Mesenchymal stem cell (in vitro differentiated cells and primary cell): ENCODE measurements at regions not wholly inside any gene's neighbourhood (a gene's known extent, or its start where the extent isn't known, plus 50 kb on each side); places are given as distances from the start of the nearest gene placed in this dataset.

Source experiments
- DNase-seq: peaks from one replicate; pipeline ENCODE4 v3.0.0-alpha.2; 2013
- H2AFZ ChIP-seq: one replicate; pipeline ENCODE4 v1.6.1; 2013; ENCODE audit warnings: low read depth, mild to moderate bottlenecking, control low read depth, inconsistent platforms, low read length, moderate library complexity
- H2AK5ac ChIP-seq: 2 replicates; pipeline ENCODE4 v1.6.1; 2013; ENCODE audit warnings: low read length, moderate library complexity, mild to moderate bottlenecking, inconsistent platforms; ENCODE audit not compliant: severe bottlenecking
- H2BK120ac ChIP-seq: one replicate; pipeline ENCODE4 v1.6.1; 2013; ENCODE audit warnings: low read depth, mild to moderate bottlenecking, inconsistent platforms, low read length, moderate library complexity
- H2BK12ac ChIP-seq, 2 experiments: one replicate each; pipeline ENCODE4 v1.6.1; 2013; ENCODE audit warnings: inconsistent platforms in 2 of 2, low read length in 2 of 2, mild to moderate bottlenecking in 2 of 2, moderate library complexity in 2 of 2, control low read depth in 1 of 2
- H2BK15ac ChIP-seq: one replicate; pipeline ENCODE4 v1.6.1; 2013; ENCODE audit warnings: mild to moderate bottlenecking, low read depth, inconsistent platforms; ENCODE audit not compliant: poor library complexity, severe bottlenecking
- H2BK5ac ChIP-seq: 2 replicates; pipeline ENCODE4 v1.6.1; 2013; ENCODE audit warnings: low read depth, mild to moderate bottlenecking, low read length, control low read depth, inconsistent platforms; ENCODE audit not compliant: poor library complexity, severe bottlenecking
- H3K14ac ChIP-seq, 2 experiments: one replicate each; pipeline ENCODE4 v1.6.1; 2013; ENCODE audit warnings: inconsistent platforms in 2 of 2, low read length in 2 of 2, control low read depth in 1 of 2, mild to moderate bottlenecking in 1 of 2, moderate library complexity in 1 of 2
- H3K18ac ChIP-seq, 2 experiments: one replicate each; pipeline ENCODE4 v1.6.1; 2013; ENCODE audit warnings: inconsistent platforms in 2 of 2, low read length in 2 of 2, control low read depth in 1 of 2, low read depth in 1 of 2, mild to moderate bottlenecking in 1 of 2
- H3K23ac ChIP-seq, 2 experiments: one replicate each; pipeline ENCODE4 v1.6.1; 2013; ENCODE audit warnings: inconsistent platforms in 2 of 2, low read length in 2 of 2, mild to moderate bottlenecking in 2 of 2, moderate library complexity in 2 of 2, control low read depth in 1 of 2
- H3K27ac ChIP-seq: 2 replicates; pipeline ENCODE4 v1.5.1; 2013; ENCODE audit warnings: mild to moderate bottlenecking, moderate library complexity, low read length, control low read depth, inconsistent platforms; ENCODE audit not compliant: poor library complexity, severe bottlenecking
- H3K27me3 ChIP-seq, 2 experiments: 2 replicates each; pipeline versions ENCODE4 v1.6.1 to v1.7.0; 2013; ENCODE audit warnings: low read length in 2 of 2, mild to moderate bottlenecking in 2 of 2, moderate library complexity in 2 of 2, control low read depth in 1 of 2, inconsistent platforms in 1 of 2; ENCODE audit not compliant: control insufficient read depth in 1 of 2, insufficient read depth in 1 of 2
- H3K36me3 ChIP-seq, 2 experiments: 2 replicates each; pipeline versions ENCODE4 v1.6.1 to v1.7.0; 2013; ENCODE audit warnings: low read length in 2 of 2, control low read depth in 1 of 2, inconsistent platforms in 1 of 2, low read depth in 1 of 2, mild to moderate bottlenecking in 1 of 2; ENCODE audit not compliant: insufficient read depth in 2 of 2, control insufficient read depth in 1 of 2
- H3K4ac ChIP-seq, 2 experiments: one replicate each; pipeline ENCODE4 v1.6.1; 2013; ENCODE audit warnings: inconsistent platforms in 2 of 2, low read length in 2 of 2, mild to moderate bottlenecking in 2 of 2, moderate library complexity in 2 of 2, control low read depth in 1 of 2, low read depth in 1 of 2
- H3K4me1 ChIP-seq: 2 replicates; pipeline ENCODE4 v1.6.1; 2013; ENCODE audit warnings: low read depth, low read length, control low read depth; ENCODE audit not compliant: control insufficient read depth, insufficient read depth
- H3K4me2 ChIP-seq: 2 replicates; pipeline ENCODE4 v1.6.1; 2013; ENCODE audit warnings: low read length, mild to moderate bottlenecking, inconsistent platforms; ENCODE audit not compliant: poor library complexity, severe bottlenecking
- H3K4me3 ChIP-seq, 2 experiments: 2 replicates each; pipeline versions ENCODE4 v1.5.1 to v1.7.0; 2013; ENCODE audit warnings: low read length in 2 of 2, mild to moderate bottlenecking in 2 of 2, control low read depth in 1 of 2, low read depth in 1 of 2; ENCODE audit not compliant: insufficient read depth in 1 of 2
- H3K79me1 ChIP-seq: replicated peaks from 2 replicates; pipeline ENCODE4 v1.6.1; 2013; ENCODE audit warnings: mild to moderate bottlenecking, control low read depth, low read length, inconsistent platforms; ENCODE audit not compliant: poor library complexity, severe bottlenecking
- H3K9ac ChIP-seq: 2 replicates; pipeline ENCODE4 v1.7.0; 2013; ENCODE audit warnings: mild to moderate bottlenecking, low read length, moderate library complexity
- H3K9me3 ChIP-seq: 2 replicates; pipeline ENCODE4 v1.7.0; 2013; ENCODE audit warnings: mild to moderate bottlenecking, low read length; ENCODE audit not compliant: control insufficient read depth
- H4K8ac ChIP-seq: one replicate; pipeline ENCODE4 v1.6.1; 2013; ENCODE audit warnings: inconsistent platforms, mild to moderate bottlenecking, low read length, moderate library complexity
- H4K91ac ChIP-seq: one replicate; pipeline ENCODE4 v1.6.1; 2013; ENCODE audit warnings: mild to moderate bottlenecking, low read length, inconsistent platforms
- WGBS: methylation state at CpG from one replicate; pipeline ENCODE4 v1.1.7; 2013; ENCODE audit warnings: mixed read lengths; 5-methylcytosine and 5-hydroxymethylcytosine counted together

DNA sequence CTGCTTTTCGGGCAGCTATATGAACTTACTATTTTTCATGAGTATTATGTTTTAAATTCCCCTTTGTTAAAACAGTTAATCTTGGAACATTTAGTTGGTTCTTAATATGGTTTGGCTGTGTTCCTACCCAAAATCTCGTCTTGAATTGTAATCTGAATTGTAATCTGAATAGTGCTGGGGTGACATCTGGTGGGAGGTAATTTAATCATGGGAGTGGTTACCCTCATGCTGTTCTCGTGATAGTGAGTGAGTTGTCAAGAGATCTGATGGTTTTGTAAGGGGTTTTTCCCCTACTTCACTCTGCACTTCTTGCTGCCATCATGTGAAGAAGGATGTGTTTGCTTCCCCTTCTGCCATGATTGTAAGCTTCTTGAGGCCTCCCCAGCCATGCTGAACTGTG is 305.4 kb upstream of the MAP3K7 start:
- no peaks in the 10 kb centered on the region for H3K79me1 ChIP-seq
- H3K9me3 ChIP-seq: no peaks in the 10 kb centered on the region
- H3K4me2 ChIP-seq: no peak overlapping the region
- no peak overlapping the region for H3K9ac ChIP-seq
- peaks cover 2% of the 10 kb centered on the region for H3K4me1 ChIP-seq
- H3K4me3 ChIP-seq: no peak overlapping the region
- no peak overlapping the region for H2AFZ ChIP-seq
- DNase-seq: no peak
- H2BK12ac ChIP-seq: no peak overlapping the region
- peaks cover 0 to 3% of the 10 kb centered on the region in 2 experiments for H3K27me3 ChIP-seq
- no peak overlapping the region for H3K14ac ChIP-seq
- H3K18ac ChIP-seq: no peak overlapping the region
- H2BK120ac ChIP-seq: no peak overlapping the region
- H2BK15ac ChIP-seq: no peak overlapping the region
- no peak overlapping the region for H2AK5ac ChIP-seq
- no peak overlapping the region for H4K8ac ChIP-seq
- H3K27ac ChIP-seq: no peak overlapping the region
- H2BK5ac ChIP-seq: no peak overlapping the region
- H3K4ac ChIP-seq: no peak overlapping the region
- 33% methylated on average over 2 of the region's 3 CpGs for WGBS
- H3K23ac ChIP-seq: no peak overlapping the region
- no peaks in the 10 kb centered on the region for H3K36me3 ChIP-seq
- H4K91ac ChIP-seq: no peak overlapping the region

DNA sequence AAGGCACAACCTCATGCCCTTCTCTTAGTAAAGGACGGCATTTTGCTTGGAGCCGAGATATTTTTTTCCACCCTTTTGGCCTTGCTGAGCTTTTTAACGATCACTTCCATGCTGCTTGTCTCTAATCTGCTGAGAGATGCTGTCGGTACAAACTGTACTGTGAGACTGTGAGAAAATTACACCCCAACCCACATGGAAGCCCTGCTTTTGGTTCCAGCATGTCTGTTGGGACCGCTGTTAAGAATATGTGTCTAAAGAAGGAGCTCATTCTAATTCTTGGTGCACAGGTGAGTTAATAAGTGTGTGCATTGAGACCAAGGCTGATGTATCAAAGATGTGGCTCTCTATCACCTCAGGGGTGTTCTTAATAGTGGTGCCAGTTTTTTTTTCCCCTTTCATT is 304.5 kb upstream of the MAP3K7 start:
- no peak overlapping the region for H3K4me2 ChIP-seq
- 94% methylated on average over 5 of the region's 5 CpGs for WGBS

DNA sequence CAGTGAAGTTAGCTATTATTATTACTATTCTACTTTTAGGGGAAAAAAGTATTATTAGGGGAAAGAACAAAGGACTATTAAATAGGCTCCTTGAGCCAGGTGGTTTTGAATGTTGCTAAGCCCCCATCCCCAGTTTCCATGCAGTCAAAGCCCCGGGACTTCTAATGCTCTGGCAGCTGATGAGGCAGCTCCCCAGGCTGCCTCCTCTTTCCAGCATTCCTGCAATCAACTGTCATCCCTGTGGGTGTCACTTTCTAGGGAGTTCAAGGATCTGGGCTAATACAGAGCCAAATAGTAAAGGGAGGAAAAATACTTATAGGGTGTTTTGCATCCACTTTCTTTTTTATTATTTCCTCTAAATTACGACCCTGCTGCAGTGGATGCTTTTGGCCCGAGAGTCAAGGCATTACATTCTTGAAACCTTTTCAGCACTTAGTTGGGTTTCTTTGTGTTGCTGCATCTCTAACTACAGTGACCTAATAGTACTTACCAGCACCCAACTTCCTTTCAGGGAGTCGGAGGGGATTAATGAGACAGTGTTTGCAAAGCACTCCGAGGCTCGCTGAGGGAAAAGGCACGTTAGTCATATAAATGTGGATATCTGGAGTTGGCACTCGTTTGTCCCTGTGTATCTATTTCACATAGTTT is 303.9 kb upstream of the MAP3K7 start:
- no peak overlapping the region for H3K4me3 ChIP-seq
- H3K36me3 ChIP-seq: no peaks in the 10 kb centered on the region
- no peaks in the 10 kb centered on the region for H3K79me1 ChIP-seq
- no peak overlapping the region for H2AFZ ChIP-seq
- no peak overlapping the region for H3K4ac ChIP-seq
- 63% methylated on average over 8 of the region's 8 CpGs for WGBS
- no peak overlapping the region for H3K9ac ChIP-seq
- H3K27me3 ChIP-seq: peaks cover 0 to 3% of the 10 kb centered on the region in 2 experiments
- H3K4me1 ChIP-seq: no peaks in the 10 kb centered on the region
- H3K23ac ChIP-seq: no peak overlapping the region
- H3K4me2 ChIP-seq: no peak overlapping the region
- no peak overlapping the region for H2BK5ac ChIP-seq
- DNase-seq: peak; percentile 3
- H3K14ac ChIP-seq: no peak overlapping the region
- no peak overlapping the region for H4K91ac ChIP-seq
- H4K8ac ChIP-seq: no peak overlapping the region
- no peak overlapping the region for H3K27ac ChIP-seq
- no peak overlapping the region for H2BK120ac ChIP-seq
- no peak overlapping the region for H2BK12ac ChIP-seq
- H3K9me3 ChIP-seq: no peaks in the 10 kb centered on the region
- H3K18ac ChIP-seq: no peak overlapping the region
- no peak overlapping the region for H2BK15ac ChIP-seq
- H2AK5ac ChIP-seq: no peak overlapping the region

More for the DNA sequence above, 304.5 kb upstream of the MAP3K7 start:
- no peak overlapping the region for H3K4me3 ChIP-seq
- no peak overlapping the region for H3K23ac ChIP-seq
- no peak overlapping the region for H3K18ac ChIP-seq
- H2AK5ac ChIP-seq: no peak overlapping the region
- no peak overlapping the region for H2BK5ac ChIP-seq
- no peak overlapping the region for H3K9ac ChIP-seq
- H2BK12ac ChIP-seq: no peak overlapping the region
- no peaks in the 10 kb centered on the region for H3K9me3 ChIP-seq
- no peak overlapping the region for H2AFZ ChIP-seq
- no peaks in the 10 kb centered on the region for H3K36me3 ChIP-seq
- no peak overlapping the region for H3K4ac ChIP-seq
- H4K8ac ChIP-seq: no peak overlapping the region
- DNase-seq: no peak
- no peak overlapping the region for H2BK15ac ChIP-seq
- peaks cover 0 to 3% of the 10 kb centered on the region in 2 experiments for H3K27me3 ChIP-seq
- peaks cover 2% of the 10 kb centered on the region for H3K4me1 ChIP-seq
- H3K14ac ChIP-seq: no peak overlapping the region
- H4K91ac ChIP-seq: no peak overlapping the region
- no peak overlapping the region for H2BK120ac ChIP-seq
- H3K79me1 ChIP-seq: no peaks in the 10 kb centered on the region
- no peak overlapping the region for H3K27ac ChIP-seq

DNA sequence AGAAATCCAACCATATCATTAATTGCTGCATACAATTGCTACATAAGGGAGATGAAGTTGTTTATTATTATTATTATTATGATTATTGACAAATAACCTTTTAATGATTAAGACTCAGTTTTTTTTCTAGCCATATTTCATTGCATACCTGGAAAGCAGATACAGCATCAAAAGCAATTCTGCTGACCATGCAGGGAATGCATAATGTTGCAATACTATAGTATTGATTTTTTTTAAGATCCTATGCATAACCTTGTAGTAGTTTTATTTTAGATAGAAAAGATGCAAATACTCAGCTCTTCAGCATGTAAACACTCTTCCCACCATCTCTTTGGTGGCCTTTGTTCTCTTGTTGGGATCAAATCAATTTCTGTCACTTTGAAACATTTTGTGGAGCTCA is 300.9 kb upstream of the MAP3K7 start:
- Histone ChIP-seq H2BK120ac (no peak overlapping the region), H2BK15ac (no peak overlapping the region), H3K14ac (no peak overlapping the region), H2BK12ac (no peak overlapping the region), H3K27ac (no peak overlapping the region), H2BK5ac (no peak overlapping the region), H3K36me3 (no peaks in the 10 kb centered on the region), H3K4me2 (no peak overlapping the region), H3K27me3 (no peaks in the 10 kb centered on the region), H2AK5ac (no peak overlapping the region), H3K9ac (no peak overlapping the region), H3K9me3 (peaks cover 4% of the 10 kb centered on the region), H3K18ac (no peak overlapping the region), H3K23ac (no peak overlapping the region), H3K4ac (no peak overlapping the region), H4K91ac (no peak overlapping the region), H4K8ac (no peak overlapping the region), H2AFZ (no peak overlapping the region), H3K4me3 (no peak overlapping the region), H3K4me1 (no peaks in the 10 kb centered on the region), H3K79me1 (no peaks in the 10 kb centered on the region)
- no peak for DNase-seq
